ENCODE measurements at regions not wholly inside any gene's neighbourhood (a gene's known extent, or its start where the extent isn't known, plus 50 kb on each side); places are given as distances from the start of the nearest gene placed in this dataset.
A peak's percentile ranks its signal among the peaks of the same experiment; 100 is the strongest.

GRCh38 chr4:131084997-131085396 lies 1989.0 kb downstream of the C4orf33 start:
- H3K36me3 ChIP-seq (ENCODE audit: control insufficient read depth in 4 of 4, insufficient read depth in 3 of 4, low read depth in 1 of 4, low read length in 3 of 4), result no peaks in the 10 kb centered on the region
- WGBS, result 40% methylated on average over 3 of the region's 3 CpGs
- peaks cover 0 to 6% (median 1%) of the 10 kb centered on the region in 4 donors for H3K4me1 ChIP-seq (ENCODE audit: control insufficient read depth in 4 of 4, insufficient read depth in 4 of 4, low read length in 3 of 4)
- H3K27me3 ChIP-seq (ENCODE audit: control insufficient read depth in 4 of 4, insufficient read depth in 4 of 4, low read length in 3 of 4), result no peaks in the 10 kb centered on the region
- no peak for DNase-seq (ENCODE audit: low spot score)
- H3K9me3 ChIP-seq (ENCODE audit: control insufficient read depth in 4 of 4, low read length in 3 of 4), result no peaks in the 10 kb centered on the region
- no peak for TF ChIP-seq HNF4G (IDR thresholded peaks at IDR 0.05)
- no peak for TF ChIP-seq JUND (IDR thresholded peaks at IDR 0.05)
- TF ChIP-seq RAD21 (IDR thresholded peaks at IDR 0.05), result no peak
- TF ChIP-seq, protein P1, sequence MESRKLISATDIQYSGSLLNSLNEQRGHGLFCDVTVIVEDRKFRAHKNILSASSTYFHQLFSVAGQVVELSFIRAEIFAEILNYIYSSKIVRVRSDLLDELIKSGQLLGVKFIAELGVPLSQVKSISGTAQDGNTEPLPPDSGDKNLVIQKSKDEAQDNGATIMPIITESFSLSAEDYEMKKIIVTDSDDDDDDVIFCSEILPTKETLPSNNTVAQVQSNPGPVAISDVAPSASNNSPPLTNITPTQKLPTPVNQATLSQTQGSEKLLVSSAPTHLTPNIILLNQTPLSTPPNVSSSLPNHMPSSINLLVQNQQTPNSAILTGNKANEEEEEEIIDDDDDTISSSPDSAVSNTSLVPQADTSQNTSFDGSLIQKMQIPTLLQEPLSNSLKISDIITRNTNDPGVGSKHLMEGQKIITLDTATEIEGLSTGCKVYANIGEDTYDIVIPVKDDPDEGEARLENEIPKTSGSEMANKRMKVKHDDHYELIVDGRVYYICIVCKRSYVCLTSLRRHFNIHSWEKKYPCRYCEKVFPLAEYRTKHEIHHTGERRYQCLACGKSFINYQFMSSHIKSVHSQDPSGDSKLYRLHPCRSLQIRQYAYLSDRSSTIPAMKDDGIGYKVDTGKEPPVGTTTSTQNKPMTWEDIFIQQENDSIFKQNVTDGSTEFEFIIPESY (IDR thresholded peaks at IDR 0.05), result no peak
- TF ChIP-seq, protein P2, sequence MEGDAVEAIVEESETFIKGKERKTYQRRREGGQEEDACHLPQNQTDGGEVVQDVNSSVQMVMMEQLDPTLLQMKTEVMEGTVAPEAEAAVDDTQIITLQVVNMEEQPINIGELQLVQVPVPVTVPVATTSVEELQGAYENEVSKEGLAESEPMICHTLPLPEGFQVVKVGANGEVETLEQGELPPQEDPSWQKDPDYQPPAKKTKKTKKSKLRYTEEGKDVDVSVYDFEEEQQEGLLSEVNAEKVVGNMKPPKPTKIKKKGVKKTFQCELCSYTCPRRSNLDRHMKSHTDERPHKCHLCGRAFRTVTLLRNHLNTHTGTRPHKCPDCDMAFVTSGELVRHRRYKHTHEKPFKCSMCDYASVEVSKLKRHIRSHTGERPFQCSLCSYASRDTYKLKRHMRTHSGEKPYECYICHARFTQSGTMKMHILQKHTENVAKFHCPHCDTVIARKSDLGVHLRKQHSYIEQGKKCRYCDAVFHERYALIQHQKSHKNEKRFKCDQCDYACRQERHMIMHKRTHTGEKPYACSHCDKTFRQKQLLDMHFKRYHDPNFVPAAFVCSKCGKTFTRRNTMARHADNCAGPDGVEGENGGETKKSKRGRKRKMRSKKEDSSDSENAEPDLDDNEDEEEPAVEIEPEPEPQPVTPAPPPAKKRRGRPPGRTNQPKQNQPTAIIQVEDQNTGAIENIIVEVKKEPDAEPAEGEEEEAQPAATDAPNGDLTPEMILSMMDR (IDR thresholded peaks at IDR 0.05; ENCODE audit: low read depth, low read length, missing input control), result no peak
- no peak for TF ChIP-seq RXRA (IDR thresholded peaks at IDR 0.05)
- TF ChIP-seq, protein P3, sequence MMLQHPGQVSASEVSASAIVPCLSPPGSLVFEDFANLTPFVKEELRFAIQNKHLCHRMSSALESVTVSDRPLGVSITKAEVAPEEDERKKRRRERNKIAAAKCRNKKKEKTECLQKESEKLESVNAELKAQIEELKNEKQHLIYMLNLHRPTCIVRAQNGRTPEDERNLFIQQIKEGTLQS (IDR thresholded peaks at IDR 0.05), result no peak
- TF ChIP-seq YY1 (IDR thresholded peaks at IDR 0.05), result no peak
- TF ChIP-seq EGR1 (IDR thresholded peaks at IDR 0.05; ENCODE audit: low read depth in 2 of 2), result no peak
- H3K27ac ChIP-seq (ENCODE audit: low read depth in 1 of 2, low read length in 2 of 2), result no peak overlapping the region
- H3K4me3 ChIP-seq (ENCODE audit: low read depth in 1 of 3, low read length in 3 of 3), result no peak overlapping the region
- no peak overlapping the region for H3K9ac ChIP-seq (ENCODE audit: low read depth in 1 of 2, low read length in 2 of 2)

DNA sequence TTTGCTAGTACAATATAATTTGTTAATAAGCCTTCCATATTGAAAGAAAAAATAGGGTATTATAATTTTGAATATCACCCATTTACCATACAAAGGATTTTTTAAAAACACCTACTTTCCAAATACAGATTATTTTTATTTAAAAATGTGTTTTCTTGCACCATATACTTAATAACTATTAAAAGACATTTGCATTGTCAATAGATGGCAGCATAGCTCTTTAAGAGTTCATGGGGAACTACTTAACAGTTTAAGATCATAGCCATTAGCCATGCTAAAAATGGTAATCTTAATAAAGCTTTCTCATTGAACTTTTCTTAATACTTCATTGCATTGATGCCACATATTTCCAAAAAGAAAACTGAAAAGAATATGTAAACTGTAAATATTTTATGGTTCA lies 1995.9 kb downstream of the C4orf33 start:
- H3K27me3 ChIP-seq (ENCODE audit: control insufficient read depth in 4 of 4, insufficient read depth in 4 of 4, low read length in 3 of 4), result no peaks in the 10 kb centered on the region
- no peak for TF ChIP-seq NR2F2 (IDR thresholded peaks at IDR 0.05)
- peak; percentile 53 to 58 for TF ChIP-seq RAD21 (IDR thresholded peaks at IDR 0.05)
- no peak overlapping the region for H3K27ac ChIP-seq (ENCODE audit: low read depth in 1 of 2, low read length in 2 of 2)
- H3K9me3 ChIP-seq (ENCODE audit: control insufficient read depth in 4 of 4, low read length in 3 of 4), result no peaks in the 10 kb centered on the region
- DNase-seq (ENCODE audit: low spot score), result no peak
- no peak overlapping the region for H3K9ac ChIP-seq (ENCODE audit: low read depth in 1 of 2, low read length in 2 of 2)
- H3K4me1 ChIP-seq (ENCODE audit: control insufficient read depth in 4 of 4, insufficient read depth in 4 of 4, low read length in 3 of 4), result no peaks in the 10 kb centered on the region
- no peaks in the 10 kb centered on the region for H3K36me3 ChIP-seq (ENCODE audit: control insufficient read depth in 4 of 4, insufficient read depth in 3 of 4, low read depth in 1 of 4, low read length in 3 of 4)
- H3K4me3 ChIP-seq (ENCODE audit: low read depth in 1 of 3, low read length in 3 of 3), result no peak overlapping the region

GRCh38 chr4:131093303-131093702 lies 1997.4 kb downstream of the C4orf33 start:
- no peaks in the 10 kb centered on the region for H3K4me1 ChIP-seq (ENCODE audit: control insufficient read depth in 4 of 4, insufficient read depth in 4 of 4, low read length in 3 of 4)
- no peaks in the 10 kb centered on the region for H3K9me3 ChIP-seq (ENCODE audit: control insufficient read depth in 4 of 4, low read length in 3 of 4)
- H3K9ac ChIP-seq (ENCODE audit: low read depth in 1 of 2, low read length in 2 of 2), result no peak overlapping the region
- WGBS, result 75% methylated on average over 2 of the region's 2 CpGs
- H3K36me3 ChIP-seq (ENCODE audit: control insufficient read depth in 4 of 4, insufficient read depth in 3 of 4, low read depth in 1 of 4, low read length in 3 of 4), result no peaks in the 10 kb centered on the region
- H3K27me3 ChIP-seq (ENCODE audit: control insufficient read depth in 4 of 4, insufficient read depth in 4 of 4, low read length in 3 of 4), result no peaks in the 10 kb centered on the region
- H3K27ac ChIP-seq (ENCODE audit: low read depth in 1 of 2, low read length in 2 of 2), result no peak overlapping the region
- no peak overlapping the region for H3K4me3 ChIP-seq (ENCODE audit: low read depth in 1 of 3, low read length in 3 of 3)
- DNase-seq (ENCODE audit: low spot score), result no peak
- TF ChIP-seq HNF4G (IDR thresholded peaks at IDR 0.05), result no peak
- TF ChIP-seq EGR1 (IDR thresholded peaks at IDR 0.05; ENCODE audit: low read depth in 2 of 2), result no peak
- no peak for TF ChIP-seq SP1 (IDR thresholded peaks at IDR 0.05)
- no peak for TF ChIP-seq FOXA2 (IDR thresholded peaks at IDR 0.05)
- TF ChIP-seq, protein P2 (IDR thresholded peaks at IDR 0.05; ENCODE audit: low read depth, low read length, missing input control), result no peak
- TF ChIP-seq REST (IDR thresholded peaks at IDR 0.05), result no peak
- no peak for TF ChIP-seq TAF1 (conservative IDR thresholded peaks at IDR 0.05)
- TF ChIP-seq YY1 (IDR thresholded peaks at IDR 0.05), result no peak
- no peak for TF ChIP-seq HNF4A (conservative IDR thresholded peaks at IDR 0.05)
- TF ChIP-seq RAD21 (IDR thresholded peaks at IDR 0.05), result no peak
- TF ChIP-seq, protein P1 (IDR thresholded peaks at IDR 0.05), result no peak
- TF ChIP-seq, protein P3 (IDR thresholded peaks at IDR 0.05), result no peak
- TF ChIP-seq FOXA1 (IDR thresholded peaks at IDR 0.05), result no peak
